Naive B cell (primary cell): ENCODE measurements at regions not wholly inside any gene's neighbourhood (a gene's known extent, or its start where the extent isn't known, plus 50 kb on each side); places are given as distances from the start of the nearest gene placed in this dataset.
A peak's percentile ranks its signal among the peaks of the same experiment; 100 is the strongest.
"Not testable (repeated sequence)": the region's sequence is repeated elsewhere in the genome, so short reads cannot be mapped to it uniquely, and the experiment has no call there.

Experiments used
- ATAC-seq, 2 donors: fragments of 150-1000 bp; cut with Tn5 transposase; 2 replicates each; pipeline ENCODE4 v1.10.0; 2021; ENCODE audit warnings: low read depth in 2 of 2, mild to moderate bottlenecking in 2 of 2, moderate library complexity in 2 of 2
- DNase-seq: peaks from one replicate; pipeline ENCODE4 v3.0.0; 2022
- H3K27ac Mint-ChIP-seq, 6 donors: one replicate each; pipeline ENCODE4 v1.8.0; 2020 to 2022; ENCODE audit warnings: mild to moderate bottlenecking in 6 of 6, mixed read lengths in 6 of 6, moderate library complexity in 5 of 6, inconsistent platforms in 2 of 6
- H3K27me3 Mint-ChIP-seq, 3 donors: one replicate each; pipeline ENCODE4 v1.8.0; 2021 to 2022; ENCODE audit warnings: mixed read lengths in 3 of 3, mild to moderate bottlenecking in 1 of 3
- H3K36me3 Mint-ChIP-seq, 2 donors: one replicate each; pipeline ENCODE4 v1.8.0; 2020 to 2022; ENCODE audit warnings: mixed read lengths in 2 of 2, inconsistent platforms in 1 of 2, mild to moderate bottlenecking in 1 of 2
- H3K4me1 Mint-ChIP-seq, 3 donors: one replicate each; pipeline ENCODE4 v1.8.0; 2020 to 2022; ENCODE audit warnings: mixed read lengths in 3 of 3, inconsistent platforms in 1 of 3, mild to moderate bottlenecking in 1 of 3, moderate library complexity in 1 of 3
- H3K4me3 Mint-ChIP-seq, 8 donors: one replicate each; pipeline ENCODE4 v1.8.0; 2020 to 2022; ENCODE audit warnings: mild to moderate bottlenecking in 8 of 8, mixed read lengths in 8 of 8, moderate library complexity in 8 of 8, inconsistent platforms in 2 of 8
- H3K9me3 Mint-ChIP-seq, 7 donors: one replicate each; pipeline ENCODE4 v1.8.0; 2020 to 2022; ENCODE audit warnings: mixed read lengths in 7 of 7, mild to moderate bottlenecking in 5 of 7, inconsistent platforms in 2 of 7, moderate library complexity in 1 of 7

DNA sequence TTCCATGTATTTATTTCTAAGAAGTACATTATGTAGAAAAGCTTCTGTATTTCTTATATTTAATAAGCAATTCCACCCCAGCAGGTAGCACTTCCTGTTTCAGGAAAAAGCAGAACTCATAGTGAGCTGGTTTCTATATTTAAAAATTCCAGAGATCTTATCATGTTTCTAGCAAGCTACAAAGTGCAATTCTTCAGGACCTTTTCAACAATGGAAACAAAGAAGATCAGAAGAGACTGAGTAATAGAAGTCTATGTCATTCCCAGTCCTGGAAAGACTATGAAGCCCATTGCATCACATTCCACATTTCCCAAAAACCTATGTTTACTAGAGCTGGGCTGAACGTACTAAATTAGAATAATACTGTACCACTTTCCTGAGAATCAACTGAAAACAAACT lies 302.6 kb upstream of the NRSN1 start:
- peaks cover 0 to 15% (median 5%) of the 10 kb centered on the region in 7 donors for H3K9me3 Mint-ChIP-seq
- ATAC-seq: no peak
- DNase-seq: no peak
- no peaks in the 10 kb centered on the region for H3K4me1 Mint-ChIP-seq
- no peaks in the 10 kb centered on the region for H3K27me3 Mint-ChIP-seq
- no peak overlapping the region for H3K27ac Mint-ChIP-seq
- no peak overlapping the region for H3K4me3 Mint-ChIP-seq
- H3K36me3 Mint-ChIP-seq: no peaks in the 10 kb centered on the region

DNA sequence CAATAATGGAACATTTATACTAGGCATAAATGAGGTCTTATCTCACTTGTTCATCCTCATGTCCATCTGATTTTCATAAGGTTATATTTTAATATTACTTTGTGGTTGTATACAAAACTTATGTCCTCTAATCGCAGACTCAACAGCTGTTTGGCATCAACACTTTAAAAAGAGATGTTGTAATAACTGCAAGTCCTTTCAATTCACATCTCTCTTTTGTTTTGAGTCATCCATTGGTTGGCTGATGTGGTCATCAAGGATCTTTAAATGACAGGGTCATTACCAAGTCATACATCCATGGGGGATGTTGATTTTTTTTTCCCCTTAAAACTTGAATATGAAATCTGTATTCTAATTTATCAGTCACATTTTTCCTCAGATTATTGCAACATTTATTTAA lies 299.4 kb upstream of the NRSN1 start:
- ATAC-seq (no peak), DNase-seq (no peak)
- Mint-ChIP-seq H3K9me3 (peaks cover 0 to 16% (median 5%) of the 10 kb centered on the region in 7 donors), H3K4me1 (no peaks in the 10 kb centered on the region), H3K36me3 (no peaks in the 10 kb centered on the region), H3K4me3 (no peak overlapping the region), H3K27ac (no peak overlapping the region), H3K27me3 (no peaks in the 10 kb centered on the region)

DNA sequence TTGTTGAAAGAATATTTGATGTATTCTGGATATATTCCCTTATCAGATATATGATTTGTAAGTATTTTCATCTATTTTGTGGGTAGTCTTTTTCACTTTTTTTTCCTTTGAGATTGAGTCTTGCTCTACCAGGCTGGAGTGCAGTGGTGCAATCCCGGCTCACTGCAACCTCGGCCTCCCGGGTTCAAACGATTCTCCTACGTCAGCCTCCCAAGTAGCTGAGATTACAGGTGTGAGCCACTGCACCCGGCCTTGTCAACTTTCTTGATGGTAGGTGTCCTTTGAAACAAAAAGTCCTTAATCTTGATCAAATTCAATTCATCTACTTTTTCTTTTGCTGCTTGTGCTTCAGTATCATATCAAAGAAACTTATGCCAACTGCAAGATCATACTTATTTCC lies 297.2 kb upstream of the NRSN1 start:
- no peaks in the 10 kb centered on the region for H3K36me3 Mint-ChIP-seq
- H3K4me1 Mint-ChIP-seq: no peaks in the 10 kb centered on the region
- H3K4me3 Mint-ChIP-seq: no peak overlapping the region
- peaks cover 0 to 22% (median 8%) of the 10 kb centered on the region in 7 donors for H3K9me3 Mint-ChIP-seq
- ATAC-seq (no peak), DNase-seq (no peak)
- no peaks in the 10 kb centered on the region for H3K27me3 Mint-ChIP-seq
- peak overlapping the region in 1 of 6 donors; percentile 59 for H3K27ac Mint-ChIP-seq

DNA sequence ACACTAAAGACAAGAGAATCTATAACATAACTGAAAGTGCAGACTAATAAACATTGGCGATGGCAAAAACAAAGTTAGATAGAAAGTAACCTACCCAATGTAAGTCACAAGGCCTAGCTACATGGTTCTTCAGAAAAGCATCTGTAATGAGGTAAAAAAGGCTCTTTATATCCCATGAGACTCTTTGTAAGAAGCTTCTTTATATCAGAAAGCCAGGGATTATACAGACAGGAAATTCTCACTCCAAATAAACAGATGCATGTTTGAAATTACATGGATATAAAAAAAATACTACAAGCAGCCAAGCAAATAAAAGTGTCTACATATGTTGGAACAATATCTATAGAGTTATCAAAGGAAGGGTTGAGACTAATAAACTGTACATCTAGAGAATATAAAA lies 284.9 kb upstream of the NRSN1 start:
- H3K4me3 Mint-ChIP-seq: no peak overlapping the region
- H3K27me3 Mint-ChIP-seq: no peaks in the 10 kb centered on the region
- DNase-seq (no peak), ATAC-seq (no peak)
- H3K27ac Mint-ChIP-seq: no peak overlapping the region
- H3K4me1 Mint-ChIP-seq: no peaks in the 10 kb centered on the region
- peaks cover 0 to 4% (median 0%) of the 10 kb centered on the region in 7 donors for H3K9me3 Mint-ChIP-seq
- H3K36me3 Mint-ChIP-seq: no peaks in the 10 kb centered on the region

DNA sequence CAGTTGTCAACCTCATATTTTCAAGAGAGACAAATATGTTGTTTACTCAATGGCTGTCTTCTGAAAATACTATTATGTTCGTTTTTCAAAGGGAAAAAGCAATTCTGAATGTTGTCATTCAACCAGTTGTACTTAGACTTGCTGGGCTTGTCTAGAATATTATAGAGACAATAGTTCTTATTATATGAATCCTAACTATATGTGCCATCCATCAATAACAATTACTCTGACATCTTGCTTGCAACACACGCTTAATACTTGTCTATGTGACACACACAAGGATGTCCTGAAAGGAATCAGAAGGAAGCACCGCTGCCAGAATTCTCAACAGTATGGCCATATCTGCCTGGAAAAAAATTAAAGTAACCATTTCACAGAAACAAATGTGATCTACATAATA lies 283.3 kb upstream of the NRSN1 start:
- DNase-seq: no peak
- Mint-ChIP-seq H3K36me3 (no peaks in the 10 kb centered on the region), H3K27ac (no peak overlapping the region), H3K4me1 (no peaks in the 10 kb centered on the region), H3K4me3 (no peak overlapping the region), H3K27me3 (no peaks in the 10 kb centered on the region), H3K9me3 (peaks cover 0 to 7% (median 1%) of the 10 kb centered on the region in 7 donors)
- no peak for ATAC-seq

DNA sequence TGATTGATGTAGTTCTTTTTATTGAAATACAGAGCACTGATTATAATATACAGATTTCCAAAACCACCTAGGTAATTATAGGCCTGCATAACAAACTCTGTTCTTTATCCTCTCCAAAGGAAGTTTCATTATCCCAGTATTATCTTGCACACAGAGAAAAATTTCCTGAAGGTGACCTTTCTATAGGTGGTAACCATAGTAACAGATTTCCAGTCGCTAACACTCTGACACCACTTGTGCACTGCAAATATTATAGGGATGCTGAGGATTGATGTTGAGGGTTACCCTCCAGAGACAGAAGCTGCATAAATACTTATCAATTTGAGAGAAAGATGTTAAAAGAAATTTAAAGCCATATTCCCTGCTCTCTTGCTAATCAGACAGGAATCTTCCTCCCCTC lies 274.5 kb upstream of the NRSN1 start:
- no peak overlapping the region for H3K4me3 Mint-ChIP-seq
- ATAC-seq (no peak), DNase-seq (no peak)
- no peaks in the 10 kb centered on the region for H3K36me3 Mint-ChIP-seq
- H3K4me1 Mint-ChIP-seq: no peaks in the 10 kb centered on the region
- H3K27ac Mint-ChIP-seq: no peak overlapping the region
- H3K9me3 Mint-ChIP-seq: peaks cover 0 to 9% (median 4%) of the 10 kb centered on the region in 7 donors
- no peaks in the 10 kb centered on the region for H3K27me3 Mint-ChIP-seq

DNA sequence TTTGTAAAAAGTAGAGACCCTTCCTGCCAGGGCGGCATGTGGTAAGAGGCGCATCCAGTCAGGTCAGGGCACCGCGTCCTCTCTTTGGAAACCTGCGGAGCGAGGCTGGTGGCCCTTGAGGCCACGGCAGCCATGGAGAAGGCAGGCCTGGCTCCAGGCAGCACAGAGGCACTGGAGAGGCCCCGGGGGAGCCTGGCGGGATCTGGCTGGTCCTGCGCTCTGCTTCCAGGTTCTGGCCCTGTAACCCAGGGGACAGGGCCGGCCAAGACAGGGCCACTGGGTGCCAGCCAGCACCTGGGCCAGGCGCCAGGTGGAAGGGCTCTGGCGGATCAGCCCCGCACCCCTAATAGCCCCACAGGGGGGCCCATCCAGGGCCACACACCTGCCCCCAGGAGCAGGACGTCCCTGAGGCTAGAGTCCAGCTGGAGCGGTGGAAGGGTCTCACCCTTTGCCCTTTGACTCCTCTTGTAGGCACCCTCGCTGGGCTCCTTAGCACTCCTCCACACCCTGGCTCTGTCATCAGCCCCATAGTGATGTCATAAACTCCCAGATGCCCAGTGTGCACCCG lies 272.4 kb upstream of the NRSN1 start:
- H3K27ac Mint-ChIP-seq, H3K36me3 Mint-ChIP-seq, ATAC-seq, DNase-seq, H3K4me1 Mint-ChIP-seq, H3K27me3 Mint-ChIP-seq: not testable (repeated sequence)
- Mint-ChIP-seq H3K4me3 (peak overlapping the region in 1 of 8 donors; percentile 30), H3K9me3 (peaks cover 7 to 19% (median 9%) of the 10 kb centered on the region in 7 donors)

DNA sequence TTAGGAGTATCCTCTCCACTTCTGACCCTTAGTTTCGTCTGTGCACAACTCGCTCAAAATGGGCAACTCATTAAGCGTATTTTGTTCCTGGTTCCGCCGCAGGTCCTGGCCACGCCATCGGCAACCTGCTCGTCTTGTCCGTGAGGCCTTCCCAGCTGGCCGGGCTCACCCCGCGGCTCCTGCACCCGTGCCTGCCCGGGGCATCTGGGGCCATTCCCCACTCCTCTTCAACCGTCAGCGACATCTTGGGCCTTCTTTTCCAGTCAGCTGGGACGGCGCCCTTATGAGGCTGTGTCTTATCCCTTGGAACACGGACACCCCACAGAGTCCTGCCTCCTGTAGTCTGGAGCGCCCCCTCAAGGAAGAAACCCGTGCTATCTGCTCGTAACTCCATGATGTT lies 271.9 kb upstream of the NRSN1 start:
- not testable (repeated sequence) for ATAC-seq

DNA sequence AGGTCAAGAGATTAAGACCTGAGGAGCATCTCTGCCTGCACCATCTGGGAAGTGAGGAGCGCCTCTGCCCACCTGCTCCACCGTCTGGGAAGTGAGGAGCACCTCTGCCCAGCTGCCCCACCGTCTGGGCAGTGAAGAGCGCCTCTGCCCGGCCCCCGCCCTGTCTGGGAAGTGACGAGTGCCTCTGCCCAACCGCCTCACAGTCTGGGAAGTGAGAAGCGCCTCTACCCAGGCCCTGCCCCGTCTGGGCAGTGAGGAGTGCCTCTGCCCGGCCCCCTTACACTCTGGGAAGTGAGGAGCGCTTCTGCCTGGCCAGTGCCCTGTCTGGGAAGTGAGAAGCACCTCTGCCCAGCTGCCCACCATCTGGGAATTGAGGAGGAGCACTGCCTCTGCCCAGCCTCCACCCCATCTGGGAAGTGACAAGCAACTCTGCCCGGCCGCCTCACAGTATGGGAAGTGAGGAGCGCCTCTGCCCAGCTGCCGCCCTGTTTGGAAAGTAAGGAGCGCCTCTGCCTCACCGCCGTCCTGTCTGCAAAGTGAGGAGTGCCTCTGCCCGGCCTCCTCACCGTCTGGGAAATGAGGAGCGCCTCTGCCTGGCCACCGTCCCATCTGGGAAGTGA lies 270.4 kb upstream of the NRSN1 start:
- H3K36me3 Mint-ChIP-seq: no peaks in the 10 kb centered on the region
- H3K4me3 Mint-ChIP-seq: no peak overlapping the region
- H3K27ac Mint-ChIP-seq: no peak overlapping the region
- H3K9me3 Mint-ChIP-seq: peaks cover 7 to 26% (median 15%) of the 10 kb centered on the region in 7 donors
- no peaks in the 10 kb centered on the region for H3K4me1 Mint-ChIP-seq
- no peaks in the 10 kb centered on the region for H3K27me3 Mint-ChIP-seq
- ATAC-seq: no peak
- no peak for DNase-seq

More for the DNA sequence above, 271.9 kb upstream of the NRSN1 start:
- Mint-ChIP-seq H3K27ac (peak overlapping the region in 1 of 6 donors; percentile 40), H3K4me3 (peak overlapping the region in 1 of 8 donors; percentile 30), H3K9me3 (peaks cover 7 to 21% (median 9%) of the 10 kb centered on the region in 7 donors)
- DNase-seq, H3K36me3 Mint-ChIP-seq, H3K4me1 Mint-ChIP-seq, H3K27me3 Mint-ChIP-seq: not testable (repeated sequence)

DNA sequence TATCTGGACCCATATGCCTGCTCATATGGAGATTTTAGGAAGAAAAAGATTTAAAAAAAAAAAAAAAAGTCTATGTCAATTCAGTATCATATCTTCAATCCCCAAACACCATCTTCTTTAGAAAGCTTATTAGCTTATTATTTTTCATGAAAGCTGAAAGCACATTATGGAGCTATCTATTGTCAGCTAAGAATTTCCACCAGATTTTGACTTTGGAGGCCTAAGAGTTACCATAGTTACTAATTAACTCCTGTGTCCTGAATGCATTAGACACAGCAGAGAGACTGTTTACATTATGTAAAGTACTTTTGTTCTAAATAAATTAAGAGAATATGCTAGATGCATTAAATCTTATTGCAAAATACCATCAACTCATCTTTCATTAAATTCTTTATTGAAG lies 255.5 kb upstream of the NRSN1 start:
- Mint-ChIP-seq H3K27me3 (no peaks in the 10 kb centered on the region), H3K36me3 (no peaks in the 10 kb centered on the region), H3K4me1 (no peaks in the 10 kb centered on the region), H3K27ac (no peak overlapping the region), H3K9me3 (peaks cover 0 to 5% (median 0%) of the 10 kb centered on the region in 7 donors), H3K4me3 (no peak overlapping the region)
- ATAC-seq (no peak), DNase-seq (no peak)

DNA sequence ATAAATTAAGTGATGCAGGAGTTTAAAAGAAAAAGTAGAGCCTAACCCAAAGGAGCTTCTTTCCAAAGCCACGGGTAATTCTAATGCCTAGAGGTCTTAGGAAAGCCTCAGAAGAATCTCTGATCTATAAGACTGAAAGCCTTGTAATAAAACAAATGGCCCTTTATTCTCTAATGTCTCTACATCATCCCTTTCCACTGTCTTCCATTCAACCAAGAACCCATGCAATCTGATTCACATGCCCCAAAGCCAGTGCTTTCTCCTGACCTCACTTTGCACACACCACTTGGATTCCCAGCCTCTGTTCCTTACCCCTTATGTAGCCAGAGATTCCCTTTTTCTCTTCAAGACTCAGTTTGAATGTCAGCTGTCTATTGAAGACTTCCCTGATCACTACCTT lies 252.9 kb upstream of the NRSN1 start:
- ATAC-seq (no peak), DNase-seq (no peak)
- no peaks in the 10 kb centered on the region for H3K27me3 Mint-ChIP-seq
- H3K27ac Mint-ChIP-seq: no peak overlapping the region
- no peaks in the 10 kb centered on the region for H3K4me1 Mint-ChIP-seq
- H3K9me3 Mint-ChIP-seq: no peaks in the 10 kb centered on the region
- H3K36me3 Mint-ChIP-seq: no peaks in the 10 kb centered on the region
- no peak overlapping the region for H3K4me3 Mint-ChIP-seq

DNA sequence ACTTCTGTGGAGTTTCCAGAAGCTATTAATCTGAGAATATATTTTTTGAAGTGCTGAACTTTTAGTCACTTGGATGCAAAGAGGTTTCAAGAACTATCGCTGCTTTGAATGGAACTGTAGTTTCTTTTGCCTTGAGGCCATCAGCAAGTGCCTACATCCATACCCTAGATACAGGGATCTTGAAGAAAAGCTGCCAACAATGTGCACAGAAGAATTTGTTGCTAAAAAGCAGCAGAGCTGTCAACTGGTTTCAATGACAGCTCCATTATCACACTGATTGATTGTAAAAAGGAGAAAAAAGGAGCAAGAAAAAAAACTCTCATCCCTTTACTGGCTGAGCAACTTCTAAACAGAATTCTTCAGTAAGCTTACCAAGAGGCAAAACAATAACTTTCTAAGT lies 251.0 kb upstream of the NRSN1 start:
- no peak for DNase-seq
- Mint-ChIP-seq H3K9me3 (no peaks in the 10 kb centered on the region), H3K27ac (no peak overlapping the region), H3K4me1 (no peaks in the 10 kb centered on the region), H3K27me3 (no peaks in the 10 kb centered on the region), H3K4me3 (no peak overlapping the region), H3K36me3 (no peaks in the 10 kb centered on the region)
- no peak for ATAC-seq

DNA sequence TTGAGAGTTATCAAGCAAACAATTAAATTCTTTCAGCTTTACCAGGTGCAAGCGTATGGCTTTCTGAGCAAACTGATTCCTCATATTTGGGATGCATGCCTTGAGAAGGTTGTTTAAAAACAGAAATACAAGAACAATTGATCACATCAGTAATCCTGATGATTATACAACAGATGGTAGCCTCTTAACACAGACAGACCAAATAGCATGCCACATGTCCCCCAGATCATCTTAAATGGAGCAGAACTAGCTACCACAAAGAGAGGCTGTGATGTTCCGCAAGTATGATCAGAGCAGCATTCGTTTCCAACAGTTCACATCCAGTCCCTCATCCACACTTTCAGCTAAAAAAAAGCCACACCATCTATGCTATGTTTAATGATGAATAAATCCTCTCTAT lies 246.2 kb upstream of the NRSN1 start:
- Mint-ChIP-seq H3K9me3 (peaks cover 0 to 4% (median 0%) of the 10 kb centered on the region in 7 donors), H3K4me3 (no peak overlapping the region), H3K36me3 (no peaks in the 10 kb centered on the region), H3K4me1 (no peaks in the 10 kb centered on the region), H3K27me3 (no peaks in the 10 kb centered on the region), H3K27ac (no peak overlapping the region)
- no peak for DNase-seq
- ATAC-seq: no peak

DNA sequence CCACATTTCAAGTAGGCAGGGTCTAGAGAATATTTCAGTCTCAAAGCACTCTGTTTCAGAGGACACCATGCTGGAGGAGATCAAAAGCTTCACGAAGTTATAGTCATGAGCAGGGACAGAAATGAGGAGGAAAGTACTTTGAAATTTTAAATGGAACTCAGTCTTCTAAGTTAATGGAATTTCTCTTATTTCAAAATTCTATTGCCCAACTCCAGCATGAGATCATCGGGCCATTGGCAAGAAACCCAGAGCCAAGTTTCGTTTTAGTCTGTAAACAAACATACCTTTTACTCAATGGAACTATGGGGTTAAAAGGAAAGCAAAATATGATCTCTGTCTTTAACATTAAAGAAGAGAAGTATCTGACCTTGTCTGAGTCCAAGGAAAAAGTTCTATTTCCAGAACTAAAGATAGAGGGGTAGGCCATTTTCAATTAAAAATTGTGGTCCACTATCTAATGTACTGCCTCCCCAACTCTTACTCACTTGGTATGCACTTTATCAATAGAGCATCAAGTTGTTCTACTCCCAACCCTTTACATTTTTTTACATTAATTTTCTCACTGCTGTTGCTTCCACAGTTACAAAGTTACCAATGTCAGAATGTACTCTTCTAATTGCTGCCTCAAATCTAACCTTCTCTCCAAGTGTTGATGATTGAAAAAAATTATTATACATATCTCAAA lies 235.3 kb upstream of the NRSN1 start:
- no peaks in the 10 kb centered on the region for H3K4me1 Mint-ChIP-seq
- DNase-seq (no peak), ATAC-seq (no peak)
- H3K9me3 Mint-ChIP-seq: peaks cover 0 to 8% (median 0%) of the 10 kb centered on the region in 7 donors
- no peak overlapping the region for H3K27ac Mint-ChIP-seq
- H3K36me3 Mint-ChIP-seq: no peaks in the 10 kb centered on the region
- no peak overlapping the region for H3K4me3 Mint-ChIP-seq
- no peaks in the 10 kb centered on the region for H3K27me3 Mint-ChIP-seq
